ENCODE measurements at regions not wholly inside any gene's neighbourhood (a gene's known extent, or its start where the extent isn't known, plus 50 kb on each side); places are given as distances from the start of the nearest gene placed in this dataset.

DNA sequence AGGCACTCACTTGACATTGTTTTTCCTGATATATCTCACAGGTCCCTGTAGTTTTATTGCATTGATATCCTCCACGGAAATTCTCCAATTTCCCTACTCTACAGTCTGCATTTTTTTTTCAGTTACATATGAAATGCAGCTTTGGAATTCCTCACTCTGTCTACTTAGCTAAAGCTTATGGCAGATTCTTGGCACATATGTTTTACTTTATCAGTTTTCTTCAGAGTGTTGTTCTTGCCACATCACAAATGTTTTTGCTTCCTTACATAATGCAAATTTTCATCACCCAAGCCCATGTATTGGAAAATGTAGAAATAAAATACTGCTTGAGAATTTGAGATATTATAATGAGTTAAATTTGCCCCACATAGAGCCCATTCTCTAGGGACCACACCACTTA, 1895.1 kb downstream of the MRPL39 start:
- no peaks in the 10 kb centered on the region for H3K9me1 ChIP-seq (ENCODE audit: insufficient read depth, low read length)
- H3K4me2 ChIP-seq (ENCODE audit: low read depth, low read length): no peak overlapping the region
- no peaks in the 10 kb centered on the region for H3K79me1 ChIP-seq (ENCODE audit: low read depth in 1 of 2, low read length in 2 of 2)
- no peak overlapping the region for H2BK15ac ChIP-seq (ENCODE audit: low read depth, low read length)
- H3K27me3 ChIP-seq (ENCODE audit: control insufficient read depth, insufficient read depth, low read length): no peaks in the 10 kb centered on the region
- no peak overlapping the region for H3K4me3 ChIP-seq (ENCODE audit: insufficient read depth, low read depth, low read length)
- CTCF ChIA-PET: no interaction called here
- peaks cover 6% of the 10 kb centered on the region for H3K9me3 ChIP-seq (ENCODE audit: control insufficient read depth, insufficient read depth, low read length)
- in situ Hi-C loops (cut with MboI; ENCODE audit: low sequenced_read_pairs) (no loop called here), intact Hi-C loops (cut with micrococcal nuclease) (no loop called here), dilution Hi-C loops (cut with HindIII; ENCODE audit: low sequenced_read_pairs, unreplicated experiment) (no loop called here)
- H3K9ac ChIP-seq (ENCODE audit: low read depth, low read length): no peak overlapping the region
- no peak overlapping the region for H4K5ac ChIP-seq (ENCODE audit: low read depth, low read length)
- no peak overlapping the region for H4K8ac ChIP-seq (ENCODE audit: low read depth in 2 of 2, low read length in 2 of 2)
- H3K23ac ChIP-seq (ENCODE audit: low read depth, low read length): no peak overlapping the region
- WGBS, 2 experiments (ENCODE audit: extremely low coverage in 2 of 2, insufficient read length in 1 of 2): no CpG with 5 or more reads among the region's 1 CpG
- H2AFZ ChIP-seq (replicated peaks; ENCODE audit: low read length, poor library complexity): no peak overlapping the region
- H2BK5ac ChIP-seq (ENCODE audit: low read depth, low read length, poor library complexity, severe bottlenecking): no peak overlapping the region
- no peak for DNase-seq
- POLR2A ChIA-PET (ENCODE audit: unreplicated experiment): no interaction called here
- TF ChIP-seq POLR2A (IDR thresholded peaks at IDR 0.05; ENCODE audit: low read depth, low read length): no peak
- no peak for TF ChIP-seq RFX5 (IDR thresholded peaks at IDR 0.05; ENCODE audit: low read depth, low read length)
- TF ChIP-seq CHD1 (IDR thresholded peaks at IDR 0.05; ENCODE audit: low read depth, low read length): no peak
- no peak for TF ChIP-seq BHLHE40 (IDR thresholded peaks at IDR 0.05; ENCODE audit: low read depth, low read length)
- no peak for TF ChIP-seq NFE2L2 (IDR thresholded peaks at IDR 0.05; ENCODE audit: low read depth, low read length)
- TF ChIP-seq CEBPB (IDR thresholded peaks at IDR 0.05; ENCODE audit: low read depth, low read length): no peak
- H3K36me3 ChIP-seq (ENCODE audit: control insufficient read depth, insufficient read depth, low read length): no peaks in the 10 kb centered on the region
- H3K14ac ChIP-seq (replicated peaks; ENCODE audit: low read depth, low read length): no peak overlapping the region
- H4K20me1 ChIP-seq (ENCODE audit: insufficient read depth, low read length): no peaks in the 10 kb centered on the region
- no peaks in the 10 kb centered on the region for H3K4me1 ChIP-seq (ENCODE audit: control insufficient read depth, insufficient read depth, low read length)
- H3K18ac ChIP-seq (ENCODE audit: low read depth, low read length): no peak overlapping the region
- BruUV-seq (replicated peaks): no TSS peak
- no peak overlapping the region for H4K91ac ChIP-seq (ENCODE audit: insufficient read depth, low read depth, low read length)
- H2BK20ac ChIP-seq (ENCODE audit: low read depth, low read length): no peak overlapping the region
- no peak overlapping the region for H3K56ac ChIP-seq (ENCODE audit: extremely low read depth, insufficient read depth, low read length)
- no peak for ATAC-seq (ENCODE audit: low read depth)
- no peak overlapping the region for H3K4ac ChIP-seq (ENCODE audit: low read depth, low read length)
- no peak overlapping the region for H2BK120ac ChIP-seq (ENCODE audit: low read depth, low read length)
- H2AK9ac ChIP-seq (replicated peaks; ENCODE audit: low read depth, low read length, poor library complexity): no peak overlapping the region
- H2AK5ac ChIP-seq (ENCODE audit: low read depth, low read length): no peak overlapping the region
- H3K27ac ChIP-seq (ENCODE audit: insufficient read depth, low read length): no peak overlapping the region

All from IMR-90 (cell line).